Neural cell (in vitro differentiated cells): ENCODE measurements at regions not wholly inside any gene's neighbourhood (a gene's known extent, or its start where the extent isn't known, plus 50 kb on each side); places are given as distances from the start of the nearest gene placed in this dataset.

Source experiments
- H2AFZ ChIP-seq: fragments of 200-600, 300-800 bp; sonication (generic), shearing (Covaris generic); 2 replicates; pipeline ENCODE4 v1.6.0; 2014; ENCODE audit warnings: low read depth, mild to moderate bottlenecking, antibody characterized with exemption, low read length, moderate library complexity
- H3F3A ChIP-seq: fragments of 200-600 bp; shearing (Covaris generic); 2 replicates; pipeline ENCODE4 v1.6.1; 2016; ENCODE audit warnings: mild to moderate bottlenecking, moderate library complexity, mixed read lengths, antibody characterized with exemption, low read length; ENCODE audit not compliant: insufficient read depth, poor library complexity, severe bottlenecking
- H3K27ac ChIP-seq: fragments of 200-600, 300-800 bp; sonication (generic), shearing (Covaris generic); 2 replicates; pipeline ENCODE4 v1.5.1; 2014; ENCODE audit warnings: mild to moderate bottlenecking, low read length, moderate library complexity
- H3K27me3 ChIP-seq: fragments of 300-800, 200-600 bp; sonication (generic), shearing (Covaris generic); 2 replicates; pipeline ENCODE4 v1.6.0; 2014; ENCODE audit warnings: mild to moderate bottlenecking, low read depth, low read length, moderate library complexity; ENCODE audit not compliant: insufficient read depth
- H3K36me3 ChIP-seq: fragments of 300-800, 200-600 bp; sonication (generic), shearing (Covaris generic); 2 replicates; pipeline ENCODE4 v1.5.1; 2014; ENCODE audit warnings: mild to moderate bottlenecking, antibody characterized with exemption, low read length, moderate library complexity; ENCODE audit not compliant: insufficient read depth
- H3K4me2 ChIP-seq: fragments of 300-800, 200-600 bp; sonication (generic), shearing (Covaris generic); 2 replicates; pipeline ENCODE4 v1.6.0; 2014; ENCODE audit warnings: mild to moderate bottlenecking, low read length
- H3K4me3 ChIP-seq: fragments of 300-800, 200-600 bp; sonication (generic), shearing (Covaris generic); 2 replicates; pipeline ENCODE4 v1.5.1; 2014; ENCODE audit warnings: mild to moderate bottlenecking, low read length, moderate library complexity
- H3K79me2 ChIP-seq: fragments of 200-600 bp; shearing (Covaris generic); replicated peaks from 2 replicates; pipeline ENCODE4 v1.6.0; 2014; ENCODE audit warnings: mild to moderate bottlenecking, low read length, moderate library complexity; ENCODE audit not compliant: insufficient read depth
- H3K9ac ChIP-seq: fragments of 300-800, 200-600 bp; sonication (generic), shearing (Covaris generic); 2 replicates; pipeline ENCODE4 v1.6.1; 2016; ENCODE audit warnings: mild to moderate bottlenecking, low read length, mixed read lengths
- H3K9me2 ChIP-seq: fragments of 200-600 bp; shearing (Covaris generic); 2 replicates; pipeline ENCODE4 v1.6.1; 2016; ENCODE audit warnings: mild to moderate bottlenecking, low read length, mixed read lengths; ENCODE audit not compliant: insufficient read depth
- H3K9me3 ChIP-seq: fragments of 200-600, 300-800 bp; sonication (generic), shearing (Covaris generic); 2 replicates; pipeline ENCODE4 v1.6.1; 2016; ENCODE audit warnings: mild to moderate bottlenecking, mixed run types, low read length, moderate library complexity, mixed read lengths
- H4K20me1 ChIP-seq: fragments of 200-600 bp; shearing (Covaris generic); 2 replicates; pipeline ENCODE4 v1.6.1; 2016; ENCODE audit warnings: mild to moderate bottlenecking, mixed run types; ENCODE audit not compliant: insufficient read depth
- EP300 ChIP-seq: fragments of 450-650 bp; conservative IDR thresholded peaks from 2 replicates; pipeline ENCODE4 v1.6.1; 2014; ENCODE audit warnings: antibody characterized with exemption, mild to moderate bottlenecking, moderate library complexity; ENCODE audit not compliant: poor library complexity, severe bottlenecking
- EZH2 ChIP-seq: fragments of 200-600, 300-800 bp; shearing (Covaris generic), sonication (generic); IDR thresholded peaks from 2 replicates; pipeline ENCODE4 v1.6.1; 2014; ENCODE audit warnings: antibody characterized with exemption, low read length, borderline replicate concordance, mild to moderate bottlenecking; ENCODE audit not compliant: insufficient read depth, poor library complexity, severe bottlenecking
- MXI1 ChIP-seq: fragments of 450-650 bp; conservative IDR thresholded peaks from 2 replicates; pipeline ENCODE4 v1.6.1; 2014; ENCODE audit warnings: antibody characterized with exemption, mild to moderate bottlenecking; ENCODE audit not compliant: poor library complexity, severe bottlenecking
- POLR2AphosphoS5 ChIP-seq: IDR thresholded peaks from 2 replicates; pipeline ENCODE4 v1.6.1; 2012
- RAD21 ChIP-seq: fragments of 450-650 bp; conservative IDR thresholded peaks from 2 replicates; pipeline ENCODE4 v1.6.1; 2014; ENCODE audit warnings: antibody characterized with exemption, mild to moderate bottlenecking, moderate library complexity
- SMC3 ChIP-seq: fragments of 450-650 bp; conservative IDR thresholded peaks from 2 replicates; pipeline ENCODE4 v1.6.1; 2014; ENCODE audit warnings: antibody characterized with exemption, mild to moderate bottlenecking, moderate library complexity; ENCODE audit not compliant: poor library complexity
- TAF1 ChIP-seq: IDR thresholded peaks from 2 replicates; pipeline ENCODE4 v1.6.1; 2012; ENCODE audit warnings: low read depth
- TF ChIP-seq, protein P1 (sequence below): IDR thresholded peaks from 2 replicates; pipeline ENCODE4 v1.6.1; 2012; ENCODE audit warnings: borderline replicate concordance
- TF ChIP-seq, protein P2 (sequence below): fragments of 450-650 bp; IDR thresholded peaks from 2 replicates; pipeline ENCODE4 v1.5.1; 2014; ENCODE audit warnings: antibody characterized with exemption, mild to moderate bottlenecking, moderate library complexity; ENCODE audit not compliant: poor library complexity, severe bottlenecking

DNA sequence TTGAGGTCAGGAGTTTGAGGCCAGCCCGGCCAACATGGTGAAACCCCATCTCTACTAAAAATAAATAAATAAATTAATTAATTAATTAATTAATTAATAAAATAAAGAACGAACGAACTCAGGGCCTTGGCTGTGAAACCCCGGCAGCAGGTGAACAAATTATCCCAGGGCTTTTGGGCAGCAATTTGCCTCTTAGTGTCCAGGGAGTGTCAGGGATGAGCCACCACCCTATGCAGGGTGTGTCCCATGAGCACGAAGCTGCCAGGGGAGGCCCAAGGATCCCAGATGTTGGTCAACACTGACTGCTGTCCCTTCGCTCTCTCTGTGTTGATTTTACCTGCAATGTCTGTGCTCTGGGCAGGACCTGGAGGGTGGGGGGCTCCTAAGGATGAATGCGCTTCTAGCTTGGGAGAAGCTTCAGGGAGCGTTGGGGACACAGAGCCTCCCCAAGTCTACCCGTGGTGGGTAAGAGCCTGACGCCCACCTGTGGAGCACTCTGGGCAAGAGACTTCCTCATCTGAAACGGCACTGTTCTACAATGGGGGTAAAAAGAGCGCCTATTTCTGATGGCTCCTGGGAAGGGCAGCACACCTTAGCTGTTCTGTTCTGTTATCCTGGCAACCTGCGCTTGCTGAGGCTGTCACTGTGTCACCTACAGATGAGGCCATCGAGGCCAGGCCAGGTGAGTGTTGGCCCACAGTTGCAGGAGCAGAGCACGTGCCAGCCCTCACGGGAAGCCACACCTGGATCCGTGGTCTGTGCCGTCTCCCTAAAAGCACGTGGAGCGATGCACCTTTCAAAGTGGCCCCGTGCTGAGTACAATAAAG is 125.5 kb upstream of the CDH4 start:
- Histone ChIP-seq H3K9ac (no peak overlapping the region), H3K4me2 (no peak overlapping the region), H3K27me3 (no peaks in the 10 kb centered on the region), H3K9me3 (no peaks in the 10 kb centered on the region), H3F3A (no peaks in the 10 kb centered on the region), H3K27ac (no peak overlapping the region), H3K36me3 (no peaks in the 10 kb centered on the region), H3K9me2 (no peaks in the 10 kb centered on the region), H4K20me1 (no peaks in the 10 kb centered on the region), H2AFZ (no peak overlapping the region), H3K4me3 (no peak overlapping the region), H3K79me2 (no peaks in the 10 kb centered on the region)
- TF ChIP-seq POLR2AphosphoS5 = no peak
- TF ChIP-seq SMC3 = no peak
- TF ChIP-seq TAF1 = no peak
- TF ChIP-seq EZH2 = no peak
- TF ChIP-seq MXI1 = no peak
- no peak for TF ChIP-seq EP300
- TF ChIP-seq, protein P1, sequence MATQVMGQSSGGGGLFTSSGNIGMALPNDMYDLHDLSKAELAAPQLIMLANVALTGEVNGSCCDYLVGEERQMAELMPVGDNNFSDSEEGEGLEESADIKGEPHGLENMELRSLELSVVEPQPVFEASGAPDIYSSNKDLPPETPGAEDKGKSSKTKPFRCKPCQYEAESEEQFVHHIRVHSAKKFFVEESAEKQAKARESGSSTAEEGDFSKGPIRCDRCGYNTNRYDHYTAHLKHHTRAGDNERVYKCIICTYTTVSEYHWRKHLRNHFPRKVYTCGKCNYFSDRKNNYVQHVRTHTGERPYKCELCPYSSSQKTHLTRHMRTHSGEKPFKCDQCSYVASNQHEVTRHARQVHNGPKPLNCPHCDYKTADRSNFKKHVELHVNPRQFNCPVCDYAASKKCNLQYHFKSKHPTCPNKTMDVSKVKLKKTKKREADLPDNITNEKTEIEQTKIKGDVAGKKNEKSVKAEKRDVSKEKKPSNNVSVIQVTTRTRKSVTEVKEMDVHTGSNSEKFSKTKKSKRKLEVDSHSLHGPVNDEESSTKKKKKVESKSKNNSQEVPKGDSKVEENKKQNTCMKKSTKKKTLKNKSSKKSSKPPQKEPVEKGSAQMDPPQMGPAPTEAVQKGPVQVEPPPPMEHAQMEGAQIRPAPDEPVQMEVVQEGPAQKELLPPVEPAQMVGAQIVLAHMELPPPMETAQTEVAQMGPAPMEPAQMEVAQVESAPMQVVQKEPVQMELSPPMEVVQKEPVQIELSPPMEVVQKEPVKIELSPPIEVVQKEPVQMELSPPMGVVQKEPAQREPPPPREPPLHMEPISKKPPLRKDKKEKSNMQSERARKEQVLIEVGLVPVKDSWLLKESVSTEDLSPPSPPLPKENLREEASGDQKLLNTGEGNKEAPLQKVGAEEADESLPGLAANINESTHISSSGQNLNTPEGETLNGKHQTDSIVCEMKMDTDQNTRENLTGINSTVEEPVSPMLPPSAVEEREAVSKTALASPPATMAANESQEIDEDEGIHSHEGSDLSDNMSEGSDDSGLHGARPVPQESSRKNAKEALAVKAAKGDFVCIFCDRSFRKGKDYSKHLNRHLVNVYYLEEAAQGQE = no peak
- no peak for TF ChIP-seq RAD21
- TF ChIP-seq, protein P2, sequence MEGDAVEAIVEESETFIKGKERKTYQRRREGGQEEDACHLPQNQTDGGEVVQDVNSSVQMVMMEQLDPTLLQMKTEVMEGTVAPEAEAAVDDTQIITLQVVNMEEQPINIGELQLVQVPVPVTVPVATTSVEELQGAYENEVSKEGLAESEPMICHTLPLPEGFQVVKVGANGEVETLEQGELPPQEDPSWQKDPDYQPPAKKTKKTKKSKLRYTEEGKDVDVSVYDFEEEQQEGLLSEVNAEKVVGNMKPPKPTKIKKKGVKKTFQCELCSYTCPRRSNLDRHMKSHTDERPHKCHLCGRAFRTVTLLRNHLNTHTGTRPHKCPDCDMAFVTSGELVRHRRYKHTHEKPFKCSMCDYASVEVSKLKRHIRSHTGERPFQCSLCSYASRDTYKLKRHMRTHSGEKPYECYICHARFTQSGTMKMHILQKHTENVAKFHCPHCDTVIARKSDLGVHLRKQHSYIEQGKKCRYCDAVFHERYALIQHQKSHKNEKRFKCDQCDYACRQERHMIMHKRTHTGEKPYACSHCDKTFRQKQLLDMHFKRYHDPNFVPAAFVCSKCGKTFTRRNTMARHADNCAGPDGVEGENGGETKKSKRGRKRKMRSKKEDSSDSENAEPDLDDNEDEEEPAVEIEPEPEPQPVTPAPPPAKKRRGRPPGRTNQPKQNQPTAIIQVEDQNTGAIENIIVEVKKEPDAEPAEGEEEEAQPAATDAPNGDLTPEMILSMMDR = no peak

DNA sequence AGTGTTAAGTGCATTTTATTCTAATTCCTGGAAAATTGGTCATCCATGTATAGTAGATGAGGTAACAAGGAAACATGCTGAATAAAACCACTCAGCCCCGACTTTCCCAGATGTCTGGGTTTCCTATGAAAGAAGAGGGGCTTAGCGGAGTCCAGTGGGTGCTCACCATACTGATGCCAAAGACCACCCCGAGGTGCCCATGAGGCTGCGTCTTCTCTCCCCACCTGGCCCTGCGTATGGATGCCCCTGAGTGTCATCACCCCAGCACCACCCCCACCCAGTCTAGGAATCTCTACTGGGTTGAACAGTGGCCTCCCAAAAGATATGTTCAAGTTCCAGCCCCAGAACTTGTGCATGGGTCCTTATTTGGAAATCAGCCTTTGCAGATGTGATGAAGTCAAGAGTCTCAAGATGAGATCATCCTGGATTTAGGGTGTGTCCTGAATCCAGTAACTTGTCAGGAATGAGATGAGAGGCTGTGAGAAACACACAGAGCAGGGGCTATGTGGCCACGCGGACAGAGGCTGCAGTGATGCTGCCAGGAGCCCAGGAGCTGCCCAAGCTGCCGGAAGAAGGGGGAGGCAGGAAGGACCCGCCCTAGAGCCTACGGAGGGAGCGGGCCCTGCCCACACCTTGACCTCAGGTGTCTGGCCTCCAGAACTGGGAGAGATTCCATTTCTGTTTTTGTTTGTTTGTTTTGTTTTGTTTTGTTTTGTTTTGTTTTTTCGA is 124.6 kb upstream of the CDH4 start:
- H3K4me3 ChIP-seq = no peak overlapping the region
- no peaks in the 10 kb centered on the region for H3K9me3 ChIP-seq
- no peaks in the 10 kb centered on the region for H3K27me3 ChIP-seq

More for the DNA sequence above, 124.6 kb upstream of the CDH4 start:
- no peaks in the 10 kb centered on the region for H3F3A ChIP-seq
- H4K20me1 ChIP-seq = no peaks in the 10 kb centered on the region
- no peak overlapping the region for H3K4me2 ChIP-seq
- H3K9me2 ChIP-seq = no peaks in the 10 kb centered on the region
- TF ChIP-seq, protein P2 = no peak
- TF ChIP-seq POLR2AphosphoS5 (no peak), SMC3 (no peak), EP300 (no peak), MXI1 (no peak), RAD21 (no peak), TAF1 (no peak), EZH2 (no peak)
- TF ChIP-seq, protein P1 = no peak
- H3K36me3 ChIP-seq = no peaks in the 10 kb centered on the region
- H3K27ac ChIP-seq = no peak overlapping the region
- H3K79me2 ChIP-seq = no peaks in the 10 kb centered on the region
- H3K9ac ChIP-seq = no peak overlapping the region
- H2AFZ ChIP-seq = no peak overlapping the region
